ENCODE measurements at regions not wholly inside any gene's neighbourhood (a gene's known extent, or its start where the extent isn't known, plus 50 kb on each side); places are given as distances from the start of the nearest gene placed in this dataset.

DNA sequence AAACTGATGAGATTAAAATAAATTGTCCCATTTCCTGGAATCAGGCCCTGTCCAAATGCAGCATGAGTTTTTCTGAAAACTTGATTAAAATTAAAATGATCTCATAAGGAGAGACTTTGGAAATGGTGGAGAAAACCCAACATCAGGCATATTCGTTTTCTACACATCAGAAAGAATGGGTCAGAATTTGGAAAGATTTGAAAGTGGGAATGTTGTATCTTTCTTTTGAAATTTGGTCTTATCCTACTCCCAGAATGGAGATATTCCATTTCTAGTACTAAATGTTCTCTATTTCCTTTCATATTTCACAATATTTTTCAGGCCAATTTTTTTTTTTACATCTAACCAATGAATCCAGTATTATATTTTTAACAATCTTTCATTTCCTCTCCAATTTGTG is 223.9 kb upstream of the RXFP2 start:
- intact Hi-C loops (cut with DNase I; ENCODE audit: low total_unique reads) = no loop called here
- H3K4me3 ChIP-seq = no peak overlapping the region
- TF ChIP-seq, protein P1, sequence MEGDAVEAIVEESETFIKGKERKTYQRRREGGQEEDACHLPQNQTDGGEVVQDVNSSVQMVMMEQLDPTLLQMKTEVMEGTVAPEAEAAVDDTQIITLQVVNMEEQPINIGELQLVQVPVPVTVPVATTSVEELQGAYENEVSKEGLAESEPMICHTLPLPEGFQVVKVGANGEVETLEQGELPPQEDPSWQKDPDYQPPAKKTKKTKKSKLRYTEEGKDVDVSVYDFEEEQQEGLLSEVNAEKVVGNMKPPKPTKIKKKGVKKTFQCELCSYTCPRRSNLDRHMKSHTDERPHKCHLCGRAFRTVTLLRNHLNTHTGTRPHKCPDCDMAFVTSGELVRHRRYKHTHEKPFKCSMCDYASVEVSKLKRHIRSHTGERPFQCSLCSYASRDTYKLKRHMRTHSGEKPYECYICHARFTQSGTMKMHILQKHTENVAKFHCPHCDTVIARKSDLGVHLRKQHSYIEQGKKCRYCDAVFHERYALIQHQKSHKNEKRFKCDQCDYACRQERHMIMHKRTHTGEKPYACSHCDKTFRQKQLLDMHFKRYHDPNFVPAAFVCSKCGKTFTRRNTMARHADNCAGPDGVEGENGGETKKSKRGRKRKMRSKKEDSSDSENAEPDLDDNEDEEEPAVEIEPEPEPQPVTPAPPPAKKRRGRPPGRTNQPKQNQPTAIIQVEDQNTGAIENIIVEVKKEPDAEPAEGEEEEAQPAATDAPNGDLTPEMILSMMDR (IDR thresholded peaks at IDR 0.05) = no peak
- H3K27me3 ChIP-seq = no peaks in the 10 kb centered on the region
- DNase-seq = no peak
- H3K27ac ChIP-seq = peak overlapping the region in 1 of 2 donors; percentile 27
- no peaks in the 10 kb centered on the region for H3K36me3 ChIP-seq
- H3K4me1 ChIP-seq = peaks cover 0 to 25% (median 0%) of the 10 kb centered on the region in 4 donors
- no peaks in the 10 kb centered on the region for H3K9me3 ChIP-seq

DNA sequence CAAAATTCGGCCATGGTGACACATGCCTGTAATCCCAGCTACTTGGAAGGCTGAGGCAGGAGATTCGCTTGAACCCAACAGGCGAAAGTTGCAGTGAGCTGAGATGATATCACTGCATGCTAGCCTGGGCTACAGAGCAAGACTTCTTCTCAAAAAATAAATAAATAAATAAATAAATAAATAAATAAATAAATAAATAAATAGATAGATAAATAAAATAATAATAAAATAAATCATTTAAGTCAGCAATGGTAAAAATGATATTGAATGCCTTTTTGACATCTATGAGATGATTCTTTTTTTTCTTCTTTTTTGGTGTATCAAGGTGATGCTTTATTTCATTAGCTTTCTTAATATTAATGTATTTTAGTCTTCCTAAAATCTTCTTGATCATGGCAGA is 221.7 kb upstream of the RXFP2 start:
- Histone ChIP-seq H3K4me1 (peaks cover 0 to 37% (median 7%) of the 10 kb centered on the region in 4 donors), H3K27me3 (no peaks in the 10 kb centered on the region), H3K27ac (no peak overlapping the region), H3K36me3 (no peaks in the 10 kb centered on the region), H3K4me3 (no peak overlapping the region), H3K9me3 (no peaks in the 10 kb centered on the region)
- TF ChIP-seq, protein P1 (IDR thresholded peaks at IDR 0.05) = no peak
- DNase-seq = no peak
- intact Hi-C loops (cut with DNase I; ENCODE audit: low total_unique reads) = no loop called here

DNA sequence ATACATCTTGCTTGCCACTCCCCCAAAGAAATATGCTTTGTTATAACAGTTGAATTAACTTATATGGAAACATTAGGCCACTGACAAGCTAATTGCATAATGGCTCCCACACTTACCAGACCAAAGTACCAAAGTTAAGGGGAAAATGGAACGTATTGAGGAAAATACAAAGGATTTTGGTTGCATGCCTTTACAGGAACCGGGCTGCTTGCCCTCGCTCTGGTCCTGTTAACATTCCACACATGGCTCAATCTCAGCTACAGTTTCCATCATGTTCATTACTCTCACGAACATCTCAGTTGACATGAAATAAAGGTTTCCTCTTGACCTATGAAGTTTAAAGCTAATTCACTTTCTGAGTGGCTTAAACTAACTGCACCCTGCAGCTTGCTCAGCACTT is 220.7 kb upstream of the RXFP2 start:
- peaks cover 0 to 38% (median 7%) of the 10 kb centered on the region in 4 donors for H3K4me1 ChIP-seq
- no peak for DNase-seq
- H3K9me3 ChIP-seq = no peaks in the 10 kb centered on the region
- intact Hi-C loops (cut with DNase I; ENCODE audit: low total_unique reads) = no loop called here
- H3K27me3 ChIP-seq = no peaks in the 10 kb centered on the region
- no peaks in the 10 kb centered on the region for H3K36me3 ChIP-seq
- TF ChIP-seq, protein P1 (IDR thresholded peaks at IDR 0.05) = no peak
- no peak overlapping the region for H3K27ac ChIP-seq
- no peak overlapping the region for H3K4me3 ChIP-seq

DNA sequence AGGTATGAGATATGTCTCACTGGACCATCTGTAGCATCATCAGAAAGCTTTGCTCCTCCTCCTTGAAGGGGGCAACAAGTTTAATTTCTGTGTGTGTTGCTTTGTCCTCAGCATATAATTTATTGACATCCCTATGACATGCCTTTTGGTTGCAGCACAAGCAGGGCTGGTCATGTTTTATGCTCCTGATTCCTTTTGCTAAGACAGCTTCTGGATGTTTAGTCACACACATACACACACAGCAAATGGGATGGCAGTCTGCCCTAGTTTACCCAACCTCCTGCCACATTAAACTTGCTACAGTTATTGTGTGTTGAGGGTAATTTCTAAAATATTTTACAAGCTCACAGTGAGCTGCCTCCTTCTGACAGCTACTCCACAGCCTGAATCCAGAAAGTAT is 217.9 kb upstream of the RXFP2 start:
- DNase-seq = no peak
- Histone ChIP-seq H3K9me3 (no peaks in the 10 kb centered on the region), H3K36me3 (no peaks in the 10 kb centered on the region), H3K27me3 (no peaks in the 10 kb centered on the region), H3K4me1 (peaks cover 0 to 20% (median 7%) of the 10 kb centered on the region in 4 donors), H3K27ac (no peak overlapping the region), H3K4me3 (no peak overlapping the region)
- TF ChIP-seq, protein P1 (IDR thresholded peaks at IDR 0.05) = no peak
- intact Hi-C loops (cut with DNase I; ENCODE audit: low total_unique reads) = loop anchor here (10.0 kb wide), 1 partner anchor 213 kb away; the partner anchor contains the start of gene RXFP2

DNA sequence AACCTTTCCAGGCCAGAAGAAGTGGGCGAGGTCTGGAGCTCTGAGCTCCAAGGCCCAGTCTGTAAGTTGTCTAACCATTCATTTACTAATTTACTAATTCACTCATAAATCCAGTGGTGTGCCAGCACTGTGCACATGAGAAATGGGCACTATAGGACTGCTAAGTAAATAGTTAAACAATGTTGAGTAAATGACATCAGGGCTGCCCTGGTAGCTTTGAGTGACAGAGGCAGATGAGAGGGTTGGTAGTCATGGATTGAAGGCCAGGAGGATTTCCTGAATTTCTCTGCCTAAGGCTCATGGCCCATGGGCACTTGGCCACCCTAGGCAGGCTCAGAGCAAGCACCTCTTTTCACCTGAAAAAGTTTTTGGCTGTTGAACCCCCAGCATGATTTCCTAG is 216.9 kb upstream of the RXFP2 start:
- intact Hi-C loops (cut with DNase I; ENCODE audit: low total_unique reads) = loop anchor here (10.0 kb wide), 1 partner anchor 212 kb away; the partner anchor contains the start of gene RXFP2
- Histone ChIP-seq H3K27me3 (no peaks in the 10 kb centered on the region), H3K27ac (no peak overlapping the region), H3K4me1 (peaks cover 0 to 20% (median 7%) of the 10 kb centered on the region in 4 donors), H3K4me3 (no peak overlapping the region), H3K9me3 (no peaks in the 10 kb centered on the region), H3K36me3 (no peaks in the 10 kb centered on the region)
- TF ChIP-seq, protein P1 (IDR thresholded peaks at IDR 0.05) = no peak
- no peak for DNase-seq

DNA sequence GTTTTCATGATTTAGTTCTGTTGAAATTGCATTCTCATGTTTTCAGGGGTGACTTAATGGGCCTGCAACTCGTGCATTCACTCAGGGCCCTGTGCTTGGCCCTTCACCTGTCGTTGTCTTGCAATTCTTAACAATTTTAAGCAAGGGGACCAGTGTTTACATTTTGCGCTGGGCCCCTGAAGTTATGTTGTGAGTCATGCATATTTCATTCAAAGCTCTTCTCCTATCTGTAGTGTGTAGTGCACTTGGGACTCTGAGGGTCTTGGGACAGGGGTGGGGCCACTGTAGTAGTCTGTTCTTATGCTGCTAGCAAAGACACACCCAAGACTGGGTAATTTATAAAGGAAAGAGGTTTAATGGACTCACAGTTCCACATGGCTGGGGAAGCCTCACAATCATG is 211.2 kb upstream of the RXFP2 start:
- no peak overlapping the region for H3K27ac ChIP-seq
- intact Hi-C loops (cut with DNase I; ENCODE audit: low total_unique reads) = loop anchor here (10.0 kb wide), 1 partner anchor 207 kb away; the partner anchor contains the start of gene RXFP2
- no peaks in the 10 kb centered on the region for H3K9me3 ChIP-seq
- no peak overlapping the region for H3K4me3 ChIP-seq
- no peaks in the 10 kb centered on the region for H3K27me3 ChIP-seq
- H3K36me3 ChIP-seq = no peaks in the 10 kb centered on the region
- TF ChIP-seq, protein P1 (IDR thresholded peaks at IDR 0.05) = no peak
- no peak for DNase-seq
- H3K4me1 ChIP-seq = no peaks in the 10 kb centered on the region
